HCT116 (cell line): ENCODE measurements at regions not wholly inside any gene's neighbourhood (a gene's known extent, or its start where the extent isn't known, plus 50 kb on each side); places are given as distances from the start of the nearest gene placed in this dataset.

Experiments
- CTCF ChIP-seq, 3 experiments: fragments of 200-600 bp in 1 of 3; sonication (generic) in 1 of 3; IDR thresholded peaks in 2 of 3; conservative IDR thresholded peaks in 1 of 3; 2 replicates each; pipeline ENCODE4 v1.5.1; 2012 to 2017; ENCODE audit warnings: low read depth in 2 of 3, low read length in 2 of 3, antibody characterized with exemption in 1 of 3, borderline replicate concordance in 1 of 3, control low read depth in 1 of 3, mild to moderate bottlenecking in 1 of 3, mixed read lengths in 1 of 3, mixed run types in 1 of 3, moderate library complexity in 1 of 3; ENCODE audit not compliant: insufficient read depth in 1 of 3
- EZH2phosphoT487 ChIP-seq: fragments of 200-600 bp; IDR thresholded peaks from 2 replicates; pipeline ENCODE4 v1.6.1; 2018; ENCODE audit warnings: antibody characterized with exemption, borderline replicate concordance
- REST ChIP-seq: IDR thresholded peaks from 2 replicates; pipeline ENCODE4 v1.6.1; 2012; ENCODE audit warnings: low read depth

- TF ChIP-seq EZH2phosphoT487 (no peak), CTCF (IDR thresholded peaks at IDR 0.05 in 2 of 3, conservative IDR thresholded peaks at IDR 0.05 in 1 of 3; ENCODE audit: borderline replicate concordance in 1 of 3, insufficient read depth in 1 of 3, low read depth in 2 of 3, low read length in 2 of 3) (no peak), REST (no peak)
Observed at GRCh38 chr5:158529454-158529853, 570.3 kb downstream of the EBF1 start.
